ENCODE measurements at regions not wholly inside any gene's neighbourhood (a gene's known extent, or its start where the extent isn't known, plus 50 kb on each side); places are given as distances from the start of the nearest gene placed in this dataset.

- Mint-ChIP-seq H3K27me3 (peaks cover 2% of the 10 kb centered on the region), H3K36me3 (peaks cover 6% of the 10 kb centered on the region), H3K4me1 (peaks cover 0 to 7% (median 0%) of the 10 kb centered on the region in 3 donors), H3K27ac (no peak overlapping the region), H3K4me3 (peak overlapping the region in 1 of 4 donors; percentile 44), H3K9me3 (no peaks in the 10 kb centered on the region)
Measured at GRCh38 chr3:34254285-34254684, 455.9 kb downstream of the PDCD6IP start.

GRCh38 chr3:34256021-34256420 is 457.6 kb downstream of the PDCD6IP start:
- H3K27me3 Mint-ChIP-seq = no peaks in the 10 kb centered on the region
- peaks cover 0 to 7% (median 0%) of the 10 kb centered on the region in 3 donors for H3K4me1 Mint-ChIP-seq
- H3K9me3 Mint-ChIP-seq = no peaks in the 10 kb centered on the region
- H3K27ac Mint-ChIP-seq = no peak overlapping the region
- H3K36me3 Mint-ChIP-seq = peaks cover 6% of the 10 kb centered on the region
- H3K4me3 Mint-ChIP-seq = no peak overlapping the region

GRCh38 chr3:34256791-34257190 is 458.4 kb downstream of the PDCD6IP start:
- Mint-ChIP-seq H3K27ac (no peak overlapping the region), H3K27me3 (no peaks in the 10 kb centered on the region), H3K9me3 (no peaks in the 10 kb centered on the region), H3K36me3 (peaks cover 5% of the 10 kb centered on the region), H3K4me3 (no peak overlapping the region), H3K4me1 (peaks cover 0 to 8% (median 0%) of the 10 kb centered on the region in 3 donors)

GRCh38 chr3:34258271-34258998 is 460.0 kb downstream of the PDCD6IP start:
- H3K27me3 Mint-ChIP-seq = no peaks in the 10 kb centered on the region
- H3K9me3 Mint-ChIP-seq = no peaks in the 10 kb centered on the region
- H3K36me3 Mint-ChIP-seq = peaks cover 5% of the 10 kb centered on the region
- H3K27ac Mint-ChIP-seq = no peak overlapping the region
- H3K4me3 Mint-ChIP-seq = no peak overlapping the region
- H3K4me1 Mint-ChIP-seq = peaks cover 0 to 21% (median 7%) of the 10 kb centered on the region in 3 donors

- H3K9me3 Mint-ChIP-seq = no peaks in the 10 kb centered on the region
- peaks cover 0 to 18% (median 9%) of the 10 kb centered on the region in 3 donors for H3K4me1 Mint-ChIP-seq
- no peak overlapping the region for H3K27ac Mint-ChIP-seq
- peaks cover 5% of the 10 kb centered on the region for H3K36me3 Mint-ChIP-seq
- no peaks in the 10 kb centered on the region for H3K27me3 Mint-ChIP-seq
- no peak overlapping the region for H3K4me3 Mint-ChIP-seq
Measured at GRCh38 chr3:34260271-34261000, 462.0 kb downstream of the PDCD6IP start.

- Mint-ChIP-seq H3K4me1 (peaks cover 0 to 20% (median 9%) of the 10 kb centered on the region in 3 donors), H3K4me3 (no peak overlapping the region), H3K36me3 (peaks cover 7% of the 10 kb centered on the region), H3K27ac (no peak overlapping the region), H3K27me3 (no peaks in the 10 kb centered on the region), H3K9me3 (no peaks in the 10 kb centered on the region)
Measured at GRCh38 chr3:34261001-34261385, 462.6 kb downstream of the PDCD6IP start.

GRCh38 chr3:34263101-34263621 is 464.7 kb downstream of the PDCD6IP start:
- peaks cover 10% of the 10 kb centered on the region for H3K36me3 Mint-ChIP-seq
- no peak overlapping the region for H3K4me3 Mint-ChIP-seq
- H3K9me3 Mint-ChIP-seq = peaks cover 0 to 2% (median 0%) of the 10 kb centered on the region in 3 donors
- H3K27me3 Mint-ChIP-seq = no peaks in the 10 kb centered on the region
- peaks cover 0 to 20% (median 9%) of the 10 kb centered on the region in 3 donors for H3K4me1 Mint-ChIP-seq
- H3K27ac Mint-ChIP-seq = no peak overlapping the region

GRCh38 chr3:34264337-34265041 is 466.1 kb downstream of the PDCD6IP start:
- Mint-ChIP-seq H3K4me1 (peaks cover 0 to 20% (median 9%) of the 10 kb centered on the region in 3 donors), H3K27ac (no peak overlapping the region), H3K36me3 (peaks cover 14% of the 10 kb centered on the region), H3K4me3 (no peak overlapping the region), H3K9me3 (peaks cover 0 to 2% (median 0%) of the 10 kb centered on the region in 3 donors), H3K27me3 (no peaks in the 10 kb centered on the region)

- Mint-ChIP-seq H3K36me3 (peaks cover 17% of the 10 kb centered on the region), H3K27ac (no peak overlapping the region), H3K4me3 (no peak overlapping the region), H3K27me3 (no peaks in the 10 kb centered on the region), H3K9me3 (peaks cover 0 to 2% (median 0%) of the 10 kb centered on the region in 3 donors), H3K4me1 (peaks cover 0 to 14% (median 9%) of the 10 kb centered on the region in 3 donors)
Measured at GRCh38 chr3:34267088-34267487, 468.7 kb downstream of the PDCD6IP start.

GRCh38 chr3:34268032-34268709 is 469.7 kb downstream of the PDCD6IP start:
- Mint-ChIP-seq H3K4me1 (peaks cover 0 to 5% (median 4%) of the 10 kb centered on the region in 3 donors), H3K27me3 (no peaks in the 10 kb centered on the region), H3K27ac (no peak overlapping the region), H3K9me3 (peaks cover 0 to 2% (median 0%) of the 10 kb centered on the region in 3 donors), H3K36me3 (peaks cover 17% of the 10 kb centered on the region), H3K4me3 (no peak overlapping the region)

- peaks cover 9% of the 10 kb centered on the region for H3K36me3 Mint-ChIP-seq
- H3K27me3 Mint-ChIP-seq = no peaks in the 10 kb centered on the region
- peaks cover 0 to 4% (median 0%) of the 10 kb centered on the region in 3 donors for H3K4me1 Mint-ChIP-seq
Measured at GRCh38 chr3:34275811-34276210, 477.4 kb downstream of the PDCD6IP start.

GRCh38 chr3:34276342-34276741 is 477.9 kb downstream of the PDCD6IP start:
- no peak overlapping the region for H3K27ac Mint-ChIP-seq
- H3K9me3 Mint-ChIP-seq = peaks cover 0 to 1% (median 0%) of the 10 kb centered on the region in 3 donors

More at GRCh38 chr3:34275811-34276210, 477.4 kb downstream of the PDCD6IP start:
- H3K9me3 Mint-ChIP-seq = peaks cover 0 to 1% (median 0%) of the 10 kb centered on the region in 3 donors
- H3K27ac Mint-ChIP-seq = no peak overlapping the region
- no peak overlapping the region for H3K4me3 Mint-ChIP-seq

GRCh38 chr3:34277110-34277509 is 478.7 kb downstream of the PDCD6IP start:
- no peak overlapping the region for H3K4me3 Mint-ChIP-seq
- H3K27me3 Mint-ChIP-seq = no peaks in the 10 kb centered on the region
- H3K9me3 Mint-ChIP-seq = peaks cover 0 to 1% (median 0%) of the 10 kb centered on the region in 3 donors
- H3K27ac Mint-ChIP-seq = no peak overlapping the region
- H3K4me1 Mint-ChIP-seq = peaks cover 0 to 4% (median 0%) of the 10 kb centered on the region in 3 donors
- peaks cover 15% of the 10 kb centered on the region for H3K36me3 Mint-ChIP-seq

More at GRCh38 chr3:34276342-34276741, 477.9 kb downstream of the PDCD6IP start:
- Mint-ChIP-seq H3K4me3 (no peak overlapping the region), H3K4me1 (peaks cover 0 to 4% (median 0%) of the 10 kb centered on the region in 3 donors), H3K36me3 (peaks cover 9% of the 10 kb centered on the region), H3K27me3 (no peaks in the 10 kb centered on the region)

- H3K9me3 Mint-ChIP-seq = peaks cover 0 to 1% (median 0%) of the 10 kb centered on the region in 3 donors
- peaks cover 18% of the 10 kb centered on the region for H3K36me3 Mint-ChIP-seq
- H3K27ac Mint-ChIP-seq = no peak overlapping the region
- no peak overlapping the region for H3K4me3 Mint-ChIP-seq
- H3K4me1 Mint-ChIP-seq = peaks cover 0 to 4% (median 0%) of the 10 kb centered on the region in 3 donors
- H3K27me3 Mint-ChIP-seq = no peaks in the 10 kb centered on the region
Measured at GRCh38 chr3:34279901-34280300, 481.5 kb downstream of the PDCD6IP start.

All from IgD-negative memory B cell (primary cell).